Neural progenitor cell (in vitro differentiated cells): ENCODE measurements at regions not wholly inside any gene's neighbourhood (a gene's known extent, or its start where the extent isn't known, plus 50 kb on each side); places are given as distances from the start of the nearest gene placed in this dataset.

Experiments used
- DNase-seq: peaks from one replicate; pipeline ENCODE4 v3.0.0-alpha.2; 2016; ENCODE audit warnings: low spot score
- H2AFZ ChIP-seq: fragments of 200-600 bp; sonication (generic); replicated peaks from 2 replicates; pipeline ENCODE4 v1.6.1; 2016; ENCODE audit warnings: antibody characterized with exemption
- H3F3A ChIP-seq: fragments of 200-600 bp; sonication (generic); 2 replicates; pipeline ENCODE4 v1.6.1; 2016; ENCODE audit warnings: antibody characterized with exemption, low read depth
- H3K27ac ChIP-seq: fragments of 200-600 bp; sonication (generic); 2 replicates; pipeline ENCODE4 v1.5.1; 2016; ENCODE audit warnings: mild to moderate bottlenecking
- H3K27me3 ChIP-seq: fragments of 200-600 bp; sonication (generic); 2 replicates; pipeline ENCODE4 v1.6.1; 2016; ENCODE audit warnings: mild to moderate bottlenecking, moderate library complexity
- H3K36me3 ChIP-seq: fragments of 200-600 bp; sonication (generic); 2 replicates; pipeline ENCODE4 v1.5.1; 2016
- H3K4me1 ChIP-seq: fragments of 200-600 bp; sonication (generic); 2 replicates; pipeline ENCODE4 v1.6.1; 2016; ENCODE audit warnings: mixed run types
- H3K4me2 ChIP-seq: fragments of 200-600 bp; sonication (generic); 2 replicates; pipeline ENCODE4 v1.6.1; 2016
- H3K4me3 ChIP-seq: fragments of 200-600 bp; sonication (generic); 2 replicates; pipeline ENCODE4 v1.5.1; 2016
- H3K79me2 ChIP-seq: fragments of 200-600 bp; sonication (generic); 2 replicates; pipeline ENCODE4 v1.6.1; 2016; ENCODE audit warnings: low read depth
- H3K9ac ChIP-seq: fragments of 200-600 bp; sonication (generic); 2 replicates; pipeline ENCODE4 v1.6.1; 2016
- H3K9me3 ChIP-seq: fragments of 200-600 bp; sonication (generic); 2 replicates; pipeline ENCODE4 v1.5.1; 2016; ENCODE audit warnings: low read depth
- H4K20me1 ChIP-seq: fragments of 200-600 bp; sonication (generic); 2 replicates; pipeline ENCODE4 v1.6.1; 2016; ENCODE audit warnings: low read depth
- H3K27ac Mint-ChIP-seq: 3 replicates; pipeline ENCODE4 v1.8.0; 2021; ENCODE audit warnings: mixed read lengths
- H3K27me3 Mint-ChIP-seq: 2 replicates; pipeline ENCODE4 v1.8.0; 2022; ENCODE audit warnings: low read depth, mild to moderate bottlenecking, inconsistent platforms, moderate library complexity, mixed read lengths; ENCODE audit not compliant: insufficient read depth
- H3K36me3 Mint-ChIP-seq: 3 replicates; pipeline ENCODE4 v1.8.0; 2021; ENCODE audit warnings: mixed read lengths
- H3K4me1 Mint-ChIP-seq: 3 replicates; pipeline ENCODE4 v1.8.0; 2021; ENCODE audit warnings: mixed read lengths
- H3K4me3 Mint-ChIP-seq: 3 replicates; pipeline ENCODE4 v1.8.0; 2021; ENCODE audit warnings: mild to moderate bottlenecking, moderate library complexity, mixed read lengths
- H3K9me3 Mint-ChIP-seq: 3 replicates; pipeline ENCODE4 v1.8.0; 2020; ENCODE audit warnings: mixed read lengths
- EZH2 ChIP-seq: fragments of 200-600 bp; sonication (generic); IDR thresholded peaks from 2 replicates; pipeline ENCODE4 v1.6.1; 2017; ENCODE audit warnings: antibody characterized with exemption, mild to moderate bottlenecking, moderate library complexity
- EZH2phosphoT487 ChIP-seq: fragments of 200-600 bp; sonication (generic); IDR thresholded peaks from 2 replicates; pipeline ENCODE4 v1.6.1; 2017; ENCODE audit warnings: antibody characterized with exemption
- TF ChIP-seq, protein P1 (sequence below): fragments of 200-600 bp; sonication (generic); IDR thresholded peaks from 2 replicates; pipeline ENCODE4 v1.5.1; 2017; ENCODE audit warnings: antibody characterized with exemption, mild to moderate bottlenecking

DNA sequence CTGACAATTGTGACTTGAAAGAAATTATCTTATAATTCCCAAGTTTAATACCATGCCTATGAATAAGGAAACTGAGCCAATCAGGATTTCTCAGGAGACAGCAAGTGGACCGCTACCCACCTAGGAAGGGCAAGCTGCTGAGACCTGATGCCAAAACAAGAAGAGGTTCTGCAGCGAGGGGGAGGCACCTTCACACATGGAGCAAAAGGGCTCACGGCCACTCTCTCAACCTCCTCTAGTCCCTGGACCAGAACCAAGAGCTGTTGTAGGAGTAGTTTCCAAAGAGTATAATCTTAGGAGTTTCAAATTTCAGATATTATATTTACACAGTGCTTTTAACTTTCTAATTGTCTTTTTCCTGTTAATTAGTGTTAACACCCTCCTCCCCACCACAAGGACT lies 154.7 kb upstream of the ETAA1 start:
- Mint-ChIP-seq H3K4me3 (no peak overlapping the region), H3K9me3 (no peaks in the 10 kb centered on the region), H3K36me3 (no peaks in the 10 kb centered on the region), H3K27me3 (peaks cover 3% of the 10 kb centered on the region), H3K4me1 (peaks cover 2% of the 10 kb centered on the region), H3K27ac (no peak overlapping the region)
- Histone ChIP-seq H3K27me3 (no peaks in the 10 kb centered on the region), H3K9me3 (no peaks in the 10 kb centered on the region), H4K20me1 (no peaks in the 10 kb centered on the region), H3K79me2 (no peaks in the 10 kb centered on the region), H3K27ac (no peak overlapping the region), H3K9ac (no peak overlapping the region), H2AFZ (no peak overlapping the region), H3F3A (no peaks in the 10 kb centered on the region), H3K4me3 (no peak overlapping the region), H3K4me1 (no peaks in the 10 kb centered on the region), H3K4me2 (no peak overlapping the region), H3K36me3 (no peaks in the 10 kb centered on the region)
- TF ChIP-seq EZH2, result no peak
- TF ChIP-seq, protein P1, sequence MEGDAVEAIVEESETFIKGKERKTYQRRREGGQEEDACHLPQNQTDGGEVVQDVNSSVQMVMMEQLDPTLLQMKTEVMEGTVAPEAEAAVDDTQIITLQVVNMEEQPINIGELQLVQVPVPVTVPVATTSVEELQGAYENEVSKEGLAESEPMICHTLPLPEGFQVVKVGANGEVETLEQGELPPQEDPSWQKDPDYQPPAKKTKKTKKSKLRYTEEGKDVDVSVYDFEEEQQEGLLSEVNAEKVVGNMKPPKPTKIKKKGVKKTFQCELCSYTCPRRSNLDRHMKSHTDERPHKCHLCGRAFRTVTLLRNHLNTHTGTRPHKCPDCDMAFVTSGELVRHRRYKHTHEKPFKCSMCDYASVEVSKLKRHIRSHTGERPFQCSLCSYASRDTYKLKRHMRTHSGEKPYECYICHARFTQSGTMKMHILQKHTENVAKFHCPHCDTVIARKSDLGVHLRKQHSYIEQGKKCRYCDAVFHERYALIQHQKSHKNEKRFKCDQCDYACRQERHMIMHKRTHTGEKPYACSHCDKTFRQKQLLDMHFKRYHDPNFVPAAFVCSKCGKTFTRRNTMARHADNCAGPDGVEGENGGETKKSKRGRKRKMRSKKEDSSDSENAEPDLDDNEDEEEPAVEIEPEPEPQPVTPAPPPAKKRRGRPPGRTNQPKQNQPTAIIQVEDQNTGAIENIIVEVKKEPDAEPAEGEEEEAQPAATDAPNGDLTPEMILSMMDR, result no peak
- TF ChIP-seq EZH2phosphoT487, result no peak
- DNase-seq, result no peak

DNA sequence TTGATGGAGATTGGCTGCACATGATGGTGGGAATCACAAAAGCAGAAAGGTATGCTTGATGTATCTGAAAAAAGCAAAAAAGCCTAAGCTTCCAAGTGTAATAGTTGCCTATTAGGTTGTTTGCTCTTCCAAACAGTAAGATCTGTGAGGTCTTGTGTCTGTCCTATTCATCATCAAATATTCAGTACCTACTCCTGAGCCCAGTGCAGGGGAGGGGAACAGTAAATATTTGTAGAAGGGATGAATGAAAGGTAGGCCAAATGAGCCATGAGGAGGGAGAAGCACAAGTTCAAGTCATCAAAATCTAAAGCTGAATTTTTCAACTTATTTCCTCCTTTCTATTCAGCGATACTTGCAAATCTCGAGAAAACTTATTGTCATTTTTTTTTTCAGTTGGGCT lies 153.2 kb upstream of the ETAA1 start:
- no peak overlapping the region for H3K4me2 ChIP-seq
- Mint-ChIP-seq H3K27ac (no peak overlapping the region), H3K9me3 (no peaks in the 10 kb centered on the region), H3K27me3 (no peaks in the 10 kb centered on the region), H3K4me1 (peaks cover 2% of the 10 kb centered on the region), H3K4me3 (no peak overlapping the region), H3K36me3 (no peaks in the 10 kb centered on the region)
- H3K79me2 ChIP-seq, result no peaks in the 10 kb centered on the region
- no peak overlapping the region for H3K9ac ChIP-seq
- H3F3A ChIP-seq, result no peaks in the 10 kb centered on the region
- no peaks in the 10 kb centered on the region for H3K4me1 ChIP-seq
- no peak overlapping the region for H3K4me3 ChIP-seq
- H4K20me1 ChIP-seq, result no peaks in the 10 kb centered on the region
- DNase-seq, result no peak
- TF ChIP-seq, protein P1, result no peak
- no peak for TF ChIP-seq EZH2phosphoT487
- no peak for TF ChIP-seq EZH2
- no peaks in the 10 kb centered on the region for H3K9me3 ChIP-seq
- no peaks in the 10 kb centered on the region for H3K36me3 ChIP-seq
- H3K27me3 ChIP-seq, result no peaks in the 10 kb centered on the region
- H2AFZ ChIP-seq, result no peak overlapping the region
- H3K27ac ChIP-seq, result no peak overlapping the region

DNA sequence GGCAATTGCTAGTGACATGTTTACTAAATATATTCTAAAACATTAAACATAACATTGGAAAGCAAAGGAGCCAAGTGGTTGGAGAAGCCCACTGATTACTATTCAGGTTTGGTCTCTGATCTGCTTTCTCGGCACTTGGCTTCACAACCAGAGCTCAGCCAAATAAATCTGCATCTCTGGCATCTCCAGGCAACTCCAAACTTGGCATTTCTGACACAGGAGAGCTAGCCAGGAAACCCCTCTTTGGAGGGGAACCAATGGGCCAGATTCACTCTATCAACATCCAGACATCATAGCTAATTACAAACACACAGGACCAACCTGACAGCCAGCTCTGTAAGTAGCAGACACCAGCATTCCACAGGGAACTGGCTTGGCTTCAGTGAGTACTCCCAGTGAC lies 150.3 kb upstream of the ETAA1 start:
- Histone ChIP-seq H4K20me1 (no peaks in the 10 kb centered on the region), H2AFZ (no peak overlapping the region), H3K9ac (no peak overlapping the region), H3K27ac (no peak overlapping the region), H3K27me3 (no peaks in the 10 kb centered on the region), H3K4me3 (no peak overlapping the region), H3K4me2 (no peak overlapping the region), H3K9me3 (no peaks in the 10 kb centered on the region), H3K79me2 (no peaks in the 10 kb centered on the region), H3K4me1 (no peaks in the 10 kb centered on the region), H3K36me3 (no peaks in the 10 kb centered on the region), H3F3A (no peaks in the 10 kb centered on the region)
- Mint-ChIP-seq H3K9me3 (no peaks in the 10 kb centered on the region), H3K27ac (no peak overlapping the region), H3K4me1 (no peaks in the 10 kb centered on the region), H3K4me3 (no peak overlapping the region), H3K36me3 (no peaks in the 10 kb centered on the region), H3K27me3 (no peaks in the 10 kb centered on the region)
- TF ChIP-seq EZH2, result no peak
- TF ChIP-seq, protein P1, result no peak
- no peak for DNase-seq

DNA sequence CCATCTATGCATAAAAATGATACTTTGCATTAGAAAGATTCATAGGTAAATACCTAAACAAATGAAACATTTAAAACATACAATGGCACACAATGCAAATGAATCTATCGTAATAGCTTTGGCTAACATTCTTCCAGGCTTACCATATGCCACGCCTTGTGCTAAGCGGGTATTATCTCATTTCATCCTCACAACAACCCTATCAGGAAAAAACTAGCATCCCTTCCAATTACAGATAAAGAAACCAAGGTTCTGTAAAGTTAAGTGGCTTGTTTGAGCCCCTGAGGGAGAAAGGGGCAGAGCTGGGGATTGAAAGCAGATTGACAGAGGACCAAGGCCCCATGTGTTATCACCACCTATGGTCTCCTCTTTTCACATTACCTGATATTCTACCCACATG lies 145.4 kb upstream of the ETAA1 start:
- H3K9me3 Mint-ChIP-seq, result no peaks in the 10 kb centered on the region
- Histone ChIP-seq H2AFZ (no peak overlapping the region), H3K27ac (no peak overlapping the region), H3K4me3 (no peak overlapping the region), H3K9ac (no peak overlapping the region), H3K79me2 (no peaks in the 10 kb centered on the region), H3K4me2 (no peak overlapping the region), H3K9me3 (no peaks in the 10 kb centered on the region), H3K4me1 (no peaks in the 10 kb centered on the region), H3F3A (no peaks in the 10 kb centered on the region), H3K27me3 (no peaks in the 10 kb centered on the region), H3K36me3 (no peaks in the 10 kb centered on the region), H4K20me1 (no peaks in the 10 kb centered on the region)
- no peaks in the 10 kb centered on the region for H3K36me3 Mint-ChIP-seq
- no peak overlapping the region for H3K27ac Mint-ChIP-seq
- no peak for TF ChIP-seq EZH2phosphoT487
- TF ChIP-seq, protein P1, result no peak
- TF ChIP-seq EZH2, result no peak
- no peak overlapping the region for H3K4me3 Mint-ChIP-seq
- no peaks in the 10 kb centered on the region for H3K4me1 Mint-ChIP-seq
- DNase-seq, result no peak
- peaks cover 2% of the 10 kb centered on the region for H3K27me3 Mint-ChIP-seq
